Mucosa of gallbladder (tissue), 1 donor: ENCODE measurements at regions not wholly inside any gene's neighbourhood (a gene's known extent, or its start where the extent isn't known, plus 50 kb on each side); places are given as distances from the start of the nearest gene placed in this dataset.

Experiments used
- DNase-seq: peaks from one replicate; pipeline ENCODE4 v3.0.0-alpha.2; 2020; ENCODE audit warnings: low spot score
- donor health status: DM: no; HTN: no; CAD: no.

DNA sequence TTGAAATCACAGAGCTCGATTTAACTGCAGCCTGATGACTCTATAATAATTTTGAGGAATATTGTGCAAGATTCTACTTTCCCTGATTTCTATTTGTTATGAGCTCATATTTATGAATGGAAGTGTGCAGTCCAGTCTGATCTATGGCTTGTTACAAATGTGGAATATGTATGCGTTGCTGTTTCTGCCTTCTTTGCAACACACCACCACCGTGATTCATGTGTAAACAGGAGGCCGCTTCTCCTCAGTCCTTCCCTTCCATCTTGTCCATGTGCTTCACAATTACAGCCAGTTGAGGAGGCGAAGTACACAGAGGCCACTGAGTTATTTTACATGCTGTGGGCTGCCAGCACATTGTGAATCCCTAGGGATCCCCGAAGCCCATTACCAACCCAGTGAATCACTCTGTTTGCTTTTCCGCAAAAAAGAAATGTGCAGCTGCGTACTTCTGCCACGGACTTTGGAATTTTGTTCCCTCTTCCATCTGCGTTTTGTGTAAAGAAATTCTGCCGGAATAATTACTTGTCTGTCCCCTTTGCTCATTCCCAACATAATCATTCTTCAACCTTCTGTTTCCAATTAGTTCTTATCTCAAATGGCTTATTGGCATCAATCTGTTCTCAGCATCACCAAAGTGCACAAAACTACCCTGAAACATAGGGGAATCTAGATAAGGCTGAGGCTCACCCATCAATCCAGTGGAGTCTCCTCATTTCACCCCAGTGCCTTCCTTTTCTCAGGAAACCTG lies 551.6 kb upstream of the CITED2 start:
- peak; percentile 16 for DNase-seq

DNA sequence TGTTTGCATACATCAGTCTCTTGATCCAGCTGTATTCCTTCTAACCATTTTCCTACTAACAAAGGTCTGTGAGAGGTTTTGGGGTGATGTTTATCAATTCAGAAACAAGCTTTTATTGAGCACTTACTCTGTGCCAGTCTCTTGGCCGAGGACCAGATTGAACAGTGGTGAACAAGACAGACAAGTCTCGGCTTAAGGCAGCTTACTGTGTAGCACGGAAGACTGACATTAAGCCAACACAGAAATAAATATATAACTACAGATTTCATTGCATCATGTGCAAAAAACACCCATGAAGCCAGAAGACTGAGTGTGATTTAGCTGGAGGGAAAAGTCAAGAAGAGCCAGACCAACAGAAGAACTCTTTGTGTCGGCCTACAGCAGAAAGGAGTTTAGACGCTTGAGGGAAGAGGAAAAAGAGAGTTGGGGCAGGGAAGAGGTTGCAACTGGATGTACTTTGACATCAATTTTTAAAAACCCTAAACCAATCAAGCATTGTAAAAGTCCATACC lies 549.6 kb upstream of the CITED2 start:
- no peak for DNase-seq

DNA sequence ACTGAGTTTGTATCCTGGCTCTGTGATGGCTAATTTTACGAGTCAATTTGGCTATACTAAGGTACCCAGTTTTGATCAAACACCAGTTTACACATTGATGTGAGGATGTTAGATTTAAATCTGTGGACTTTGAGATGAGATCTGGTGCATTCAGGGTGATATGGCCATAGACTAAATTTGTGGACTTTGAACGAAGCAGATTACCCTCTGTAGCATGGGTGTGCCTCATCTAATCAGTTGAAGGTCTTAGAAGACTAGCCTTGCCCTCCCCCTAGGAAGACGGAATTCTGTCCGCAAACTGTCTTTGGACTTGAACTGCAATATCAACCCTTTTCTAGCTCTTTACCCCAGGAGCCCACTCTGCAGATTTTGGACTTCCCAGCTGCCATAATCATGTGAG lies 547.8 kb upstream of the CITED2 start:
- DNase-seq: no peak

DNA sequence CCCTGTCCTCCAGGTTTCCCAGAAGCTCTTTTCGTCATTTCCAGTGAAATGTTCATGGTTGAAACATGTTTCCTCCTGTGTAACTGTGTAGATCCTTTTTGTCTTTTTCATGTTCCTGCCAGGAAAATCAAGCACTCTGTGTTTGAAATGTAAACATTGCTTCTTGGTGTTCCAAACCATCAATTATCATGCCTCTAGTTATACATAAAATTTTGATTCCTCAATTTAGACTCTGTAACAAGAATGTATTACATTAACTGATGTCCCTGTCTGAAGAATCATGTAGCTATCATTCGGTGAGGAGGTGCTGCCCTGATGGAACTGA lies 546.3 kb upstream of the CITED2 start:
- no peak for DNase-seq

DNA sequence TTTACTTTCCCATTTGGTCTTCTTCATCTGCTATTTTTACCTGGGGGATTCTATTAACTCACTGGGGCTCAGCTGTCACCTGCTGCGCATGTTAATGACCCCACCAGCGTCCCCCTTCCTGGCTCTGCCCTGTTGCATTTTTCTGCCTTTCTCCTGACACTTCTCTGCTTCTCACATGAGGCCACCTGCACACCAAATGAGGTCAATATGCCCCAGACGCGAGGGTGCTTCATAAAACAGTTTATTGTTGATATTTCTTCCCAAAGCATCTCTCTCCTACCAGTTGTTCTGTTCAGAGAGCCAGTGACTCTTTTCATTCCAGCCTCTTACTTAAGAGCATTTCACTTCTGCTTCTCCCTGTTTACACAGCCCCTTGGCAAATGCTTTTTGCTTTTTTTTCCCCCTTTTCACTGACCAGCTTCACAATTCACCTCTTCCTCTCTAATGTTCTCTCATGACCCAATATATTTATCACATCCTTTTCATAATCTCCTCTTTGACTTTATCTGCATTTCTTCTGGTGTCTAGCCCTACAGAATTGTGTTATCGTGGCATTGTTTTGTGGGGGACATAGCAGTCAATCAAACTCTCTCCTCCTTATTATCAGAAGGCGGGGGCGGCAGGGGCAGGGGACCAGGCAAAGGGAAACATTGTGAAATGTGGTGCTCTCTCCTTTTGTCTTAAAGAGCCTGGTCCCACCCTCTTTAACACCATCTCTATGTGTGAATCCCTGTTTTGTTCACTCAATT lies 545.8 kb upstream of the CITED2 start:
- no peak for DNase-seq

DNA sequence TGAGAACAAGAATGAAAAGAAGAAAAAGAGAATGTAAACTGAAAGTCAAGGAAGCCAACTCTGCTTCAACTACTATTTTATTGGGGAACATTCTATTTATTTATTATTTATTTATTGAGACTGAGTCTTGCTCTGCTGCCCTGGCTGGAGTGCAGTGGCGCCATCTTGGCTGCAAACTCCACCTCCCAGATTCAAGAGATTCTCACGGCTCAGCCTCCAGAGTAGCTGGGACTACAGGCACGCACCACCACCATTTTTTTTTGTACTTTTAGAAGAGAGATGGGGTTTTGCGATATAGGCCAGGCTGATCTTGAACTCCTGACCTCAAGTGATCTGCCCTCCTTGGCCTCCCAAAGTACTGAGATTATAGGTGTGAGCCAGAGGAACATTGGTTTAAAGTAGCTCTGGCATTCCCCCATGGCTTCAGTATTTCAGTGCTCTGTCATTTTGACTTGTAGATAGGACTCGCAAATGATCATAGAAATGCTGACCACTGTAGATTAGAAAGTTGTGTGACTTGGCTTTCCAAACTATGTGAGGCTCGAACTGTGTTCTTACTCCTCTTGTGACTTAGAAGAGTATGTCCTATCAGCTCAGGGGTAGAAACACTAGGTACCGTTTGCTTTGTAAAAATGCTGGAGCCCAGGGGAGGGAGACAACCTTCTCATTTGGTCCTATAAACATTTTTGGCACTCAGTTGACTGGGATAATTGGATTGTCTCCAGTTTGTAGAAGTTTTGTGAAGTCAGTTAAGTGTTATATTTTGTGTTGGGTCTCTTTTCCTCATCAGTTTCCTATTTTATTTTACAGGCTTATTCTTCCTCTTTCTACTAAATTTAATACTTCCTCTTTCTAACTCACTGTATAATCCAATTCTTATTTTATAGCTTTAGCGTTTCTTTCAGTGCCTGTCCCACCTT lies 544.9 kb upstream of the CITED2 start:
- no peak for DNase-seq

DNA sequence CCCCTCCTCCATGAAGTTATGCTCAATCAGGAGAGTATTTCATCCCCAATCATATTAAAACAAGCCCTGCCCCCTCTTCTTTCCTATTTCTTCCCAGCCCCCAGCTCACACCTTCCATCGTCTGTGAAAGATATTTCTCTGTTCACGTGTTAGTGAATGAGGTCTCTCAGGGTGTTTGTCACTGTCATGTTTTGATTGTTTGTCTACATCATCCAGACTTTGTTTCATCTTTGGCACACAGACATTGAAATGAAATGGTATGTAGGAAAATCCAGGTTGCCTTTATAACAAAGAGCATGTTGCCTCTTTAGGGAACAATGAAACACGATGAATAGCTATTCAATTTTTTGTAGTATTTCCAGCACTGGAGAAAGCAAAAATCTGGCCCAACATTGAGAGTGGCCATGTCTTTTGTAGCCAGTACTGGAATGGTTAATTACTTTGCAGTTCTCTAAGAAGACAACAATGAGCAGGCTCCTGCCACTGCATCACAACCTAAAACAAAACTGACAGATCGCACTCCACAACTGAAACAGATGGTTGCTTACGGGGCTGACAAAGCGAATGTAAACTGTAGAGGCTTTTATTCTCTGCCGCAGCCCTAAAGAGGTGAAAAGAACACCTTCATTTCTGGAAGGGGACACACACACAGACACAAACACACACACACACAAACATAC lies 543.6 kb upstream of the CITED2 start:
- DNase-seq: no peak

- no peak for DNase-seq
Measured at GRCh38 chr6:139914910-139915309, 540.5 kb upstream of the CITED2 start.

GRCh38 chr6:139912735-139913400 lies 538.4 kb upstream of the CITED2 start:
- no peak for DNase-seq

DNA sequence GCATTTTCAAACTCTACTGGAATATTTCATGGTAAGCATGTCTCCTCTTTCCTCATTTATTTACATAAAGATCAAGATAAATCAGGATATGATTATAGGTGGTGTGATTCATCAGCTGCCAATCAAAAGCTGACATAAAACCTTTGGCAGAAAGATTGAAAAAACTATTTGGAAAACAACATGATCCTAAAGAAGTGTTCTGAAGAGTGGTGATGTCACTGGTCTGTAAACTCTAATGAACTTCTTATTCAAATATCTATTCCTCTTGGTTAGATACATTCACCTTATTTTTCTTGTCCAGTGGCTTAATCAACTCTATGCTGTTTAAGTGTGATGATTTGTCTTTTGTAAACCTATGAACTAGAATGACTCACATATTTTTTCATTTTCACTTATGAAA lies 535.5 kb upstream of the CITED2 start:
- DNase-seq: no peak

GRCh38 chr6:139905404-139906052 lies 531.1 kb upstream of the CITED2 start:
- DNase-seq: no peak

DNA sequence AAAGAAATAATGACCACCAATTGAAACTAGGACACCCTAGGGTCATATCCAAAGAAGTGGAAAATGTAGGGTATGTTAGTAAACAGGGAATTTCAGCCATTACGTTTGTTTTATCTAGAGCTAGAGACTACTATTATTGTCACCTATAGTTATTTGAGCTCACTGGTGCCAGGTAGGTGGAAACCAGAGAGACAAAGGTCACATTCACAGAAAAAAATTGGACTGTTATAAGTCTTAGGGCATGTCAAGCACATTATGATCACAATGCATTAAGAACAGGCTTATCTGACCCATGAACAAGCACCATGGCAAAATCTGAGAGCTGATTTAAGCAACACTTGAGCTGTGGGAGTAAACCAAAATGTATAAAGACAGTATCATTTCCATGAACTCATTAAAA lies 530.1 kb upstream of the CITED2 start:
- no peak for DNase-seq

DNA sequence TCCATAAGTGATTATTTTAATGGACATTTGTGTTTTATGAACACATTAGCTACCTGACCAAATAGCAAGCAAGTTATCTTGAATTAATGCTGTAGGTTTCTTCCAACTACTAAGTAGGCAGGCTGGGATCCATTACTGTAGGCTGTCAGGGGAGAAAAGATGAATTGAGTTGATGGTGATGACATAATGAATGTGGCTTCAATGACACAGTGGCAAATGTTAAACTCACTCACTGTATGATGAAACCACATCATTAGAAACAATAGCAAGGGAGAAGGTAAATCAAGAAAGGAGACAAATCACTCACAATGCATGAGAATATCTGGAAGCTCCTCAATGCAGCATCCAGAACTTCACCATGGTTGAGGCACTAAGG lies 529.7 kb upstream of the CITED2 start:
- no peak for DNase-seq

- DNase-seq: no peak
Measured at GRCh38 chr6:139903411-139904157, 529.1 kb upstream of the CITED2 start.

DNA sequence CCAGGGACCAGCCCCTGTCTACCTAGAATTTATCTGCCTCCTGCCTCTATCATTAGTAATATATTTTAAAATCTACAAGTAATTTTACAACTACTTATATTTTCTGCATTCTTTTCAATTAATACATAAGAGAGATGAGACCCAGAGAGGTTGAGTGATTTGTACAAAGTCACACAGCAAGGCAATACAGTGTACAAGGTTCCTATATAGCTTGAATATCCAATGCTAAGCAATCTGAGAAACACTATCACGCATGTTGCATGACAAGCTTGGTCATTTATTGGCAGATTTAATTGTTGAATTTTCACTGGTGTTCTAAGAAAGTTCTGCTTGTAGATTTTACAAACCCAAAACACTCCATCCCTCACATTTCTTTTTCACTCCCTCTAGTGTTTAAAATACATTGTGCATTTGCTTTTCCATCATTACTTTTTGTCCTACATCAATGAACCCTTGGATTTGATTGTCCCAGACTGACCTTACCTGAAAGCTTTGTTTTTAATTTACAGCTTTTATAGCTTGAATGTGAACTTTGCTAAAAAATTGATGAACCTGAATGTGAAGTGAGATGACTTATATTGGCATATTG lies 520.9 kb upstream of the CITED2 start:
- no peak for DNase-seq

GRCh38 chr6:139894271-139894670 lies 519.8 kb upstream of the CITED2 start:
- DNase-seq: no peak

GRCh38 chr6:139891471-139891870 lies 517.0 kb upstream of the CITED2 start:
- no peak for DNase-seq

- DNase-seq: no peak
Measured at GRCh38 chr6:139888681-139889122, 514.3 kb upstream of the CITED2 start.

- no peak for DNase-seq
Measured at GRCh38 chr6:139887275-139887674, 512.8 kb upstream of the CITED2 start.

DNA sequence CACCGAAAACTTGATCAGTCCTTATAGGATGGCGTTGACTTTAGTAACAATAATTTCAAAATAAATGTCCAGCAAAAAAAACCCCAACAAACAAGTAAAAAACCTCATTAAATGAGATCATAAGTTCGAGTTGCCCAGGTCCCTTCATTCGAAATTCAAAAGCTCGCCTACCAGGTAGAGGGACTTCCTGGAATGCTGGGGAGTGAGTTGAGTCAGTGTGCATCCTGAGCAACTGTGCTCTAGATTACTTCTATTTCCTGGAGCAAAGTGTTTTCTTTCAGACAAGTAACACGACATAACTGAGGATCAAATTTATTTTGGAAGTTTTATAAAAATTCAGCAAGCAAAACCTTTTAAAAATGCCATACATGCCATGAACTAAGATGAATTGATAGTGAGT lies 511.9 kb upstream of the CITED2 start:
- DNase-seq: no peak
